GM12878 (cell line): ENCODE measurements at regions not wholly inside any gene's neighbourhood (a gene's known extent, or its start where the extent isn't known, plus 50 kb on each side); places are given as distances from the start of the nearest gene placed in this dataset.

Experiments used
- BCL11A ChIP-seq: IDR thresholded peaks from 2 replicates; pipeline ENCODE4 v1.6.1; 2011; ENCODE audit warnings: low read depth, low read length
- BRCA1 ChIP-seq: IDR thresholded peaks from 2 replicates; pipeline ENCODE4 v1.6.1; 2011; ENCODE audit warnings: low read depth, low read length, improper control_type of control experiment
- CHD4 ChIP-seq: fragments of 200-600 bp; sonication (generic); IDR thresholded peaks from 2 replicates; pipeline ENCODE4 v1.6.1; 2016; ENCODE audit warnings: mild to moderate bottlenecking
- CREM ChIP-seq: IDR thresholded peaks from 2 replicates; pipeline ENCODE4 v1.6.1; 2014; ENCODE audit warnings: antibody characterized with exemption, low read depth
- DPF2 ChIP-seq: fragments of 450-650 bp; IDR thresholded peaks from 2 replicates; pipeline ENCODE4 v1.6.1; 2017; ENCODE audit warnings: mild to moderate bottlenecking
- ELK1 ChIP-seq: IDR thresholded peaks from 2 replicates; pipeline ENCODE4 v1.6.1; 2012; ENCODE audit warnings: low read depth, low read length, improper control_type of control experiment
- FOXM1 ChIP-seq: IDR thresholded peaks from 2 replicates; pipeline ENCODE4 v1.6.1; 2012; ENCODE audit warnings: low read depth, mild to moderate bottlenecking, inconsistent platforms, low read length, moderate library complexity
- KDM1A ChIP-seq: fragments of 200-600 bp; sonication (generic); IDR thresholded peaks from 2 replicates; pipeline ENCODE4 v1.6.1; 2016; ENCODE audit warnings: borderline replicate concordance
- MYB ChIP-seq: fragments of 150-350 bp; IDR thresholded peaks from 2 replicates; pipeline ENCODE4 v1.6.1; 2014; ENCODE audit warnings: mild to moderate bottlenecking, low read depth, low read length, borderline replicate concordance
- NFIC ChIP-seq: IDR thresholded peaks from 2 replicates; pipeline ENCODE4 v1.6.1; 2012; ENCODE audit warnings: low read depth, mild to moderate bottlenecking, inconsistent platforms, low read length, moderate library complexity
- NFXL1 ChIP-seq: fragments of 450-650 bp; IDR thresholded peaks from 2 replicates; pipeline ENCODE4 v1.6.1; 2017; ENCODE audit warnings: antibody characterized with exemption, mild to moderate bottlenecking, borderline replicate concordance
- POLR2AphosphoS5 ChIP-seq: IDR thresholded peaks from 2 replicates; pipeline ENCODE4 v1.6.1; 2011; ENCODE audit warnings: mild to moderate bottlenecking, low read length, inconsistent platforms
- RCOR1 ChIP-seq: conservative IDR thresholded peaks from 2 replicates; pipeline ENCODE4 v1.6.1; 2012; ENCODE audit warnings: low read depth, low read length, improper control_type of control experiment
- USF2 ChIP-seq: IDR thresholded peaks from 2 replicates; pipeline ENCODE4 v1.6.1; 2011; ENCODE audit warnings: low read depth, low read length, improper control_type of control experiment, borderline replicate concordance
- ZNF207 ChIP-seq: fragments of 450-650 bp; IDR thresholded peaks from 2 replicates; pipeline ENCODE4 v1.6.1; 2014; ENCODE audit warnings: antibody characterized with exemption, mild to moderate bottlenecking, borderline replicate concordance
- TF ChIP-seq, protein P1 (sequence below): IDR thresholded peaks from 2 replicates; pipeline ENCODE4 v1.6.1; 2012; ENCODE audit warnings: improper control_type of control experiment, low read depth, low read length; ENCODE audit not compliant: insufficient replicate concordance
- TF ChIP-seq, protein P2 (sequence below): fragments of 450-650 bp; IDR thresholded peaks from 2 replicates; pipeline ENCODE4 v1.6.1; 2017; ENCODE audit warnings: mild to moderate bottlenecking, moderate library complexity

- TF ChIP-seq, protein P1, sequence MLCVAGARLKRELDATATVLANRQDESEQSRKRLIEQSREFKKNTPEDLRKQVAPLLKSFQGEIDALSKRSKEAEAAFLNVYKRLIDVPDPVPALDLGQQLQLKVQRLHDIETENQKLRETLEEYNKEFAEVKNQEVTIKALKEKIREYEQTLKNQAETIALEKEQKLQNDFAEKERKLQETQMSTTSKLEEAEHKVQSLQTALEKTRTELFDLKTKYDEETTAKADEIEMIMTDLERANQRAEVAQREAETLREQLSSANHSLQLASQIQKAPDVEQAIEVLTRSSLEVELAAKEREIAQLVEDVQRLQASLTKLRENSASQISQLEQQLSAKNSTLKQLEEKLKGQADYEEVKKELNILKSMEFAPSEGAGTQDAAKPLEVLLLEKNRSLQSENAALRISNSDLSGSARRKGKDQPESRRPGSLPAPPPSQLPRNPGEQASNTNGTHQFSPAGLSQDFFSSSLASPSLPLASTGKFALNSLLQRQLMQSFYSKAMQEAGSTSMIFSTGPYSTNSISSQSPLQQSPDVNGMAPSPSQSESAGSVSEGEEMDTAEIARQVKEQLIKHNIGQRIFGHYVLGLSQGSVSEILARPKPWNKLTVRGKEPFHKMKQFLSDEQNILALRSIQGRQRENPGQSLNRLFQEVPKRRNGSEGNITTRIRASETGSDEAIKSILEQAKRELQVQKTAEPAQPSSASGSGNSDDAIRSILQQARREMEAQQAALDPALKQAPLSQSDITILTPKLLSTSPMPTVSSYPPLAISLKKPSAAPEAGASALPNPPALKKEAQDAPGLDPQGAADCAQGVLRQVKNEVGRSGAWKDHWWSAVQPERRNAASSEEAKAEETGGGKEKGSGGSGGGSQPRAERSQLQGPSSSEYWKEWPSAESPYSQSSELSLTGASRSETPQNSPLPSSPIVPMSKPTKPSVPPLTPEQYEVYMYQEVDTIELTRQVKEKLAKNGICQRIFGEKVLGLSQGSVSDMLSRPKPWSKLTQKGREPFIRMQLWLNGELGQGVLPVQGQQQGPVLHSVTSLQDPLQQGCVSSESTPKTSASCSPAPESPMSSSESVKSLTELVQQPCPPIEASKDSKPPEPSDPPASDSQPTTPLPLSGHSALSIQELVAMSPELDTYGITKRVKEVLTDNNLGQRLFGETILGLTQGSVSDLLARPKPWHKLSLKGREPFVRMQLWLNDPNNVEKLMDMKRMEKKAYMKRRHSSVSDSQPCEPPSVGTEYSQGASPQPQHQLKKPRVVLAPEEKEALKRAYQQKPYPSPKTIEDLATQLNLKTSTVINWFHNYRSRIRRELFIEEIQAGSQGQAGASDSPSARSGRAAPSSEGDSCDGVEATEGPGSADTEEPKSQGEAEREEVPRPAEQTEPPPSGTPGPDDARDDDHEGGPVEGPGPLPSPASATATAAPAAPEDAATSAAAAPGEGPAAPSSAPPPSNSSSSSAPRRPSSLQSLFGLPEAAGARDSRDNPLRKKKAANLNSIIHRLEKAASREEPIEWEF: no peak
- TF ChIP-seq KDM1A: no peak
- TF ChIP-seq, protein P2, sequence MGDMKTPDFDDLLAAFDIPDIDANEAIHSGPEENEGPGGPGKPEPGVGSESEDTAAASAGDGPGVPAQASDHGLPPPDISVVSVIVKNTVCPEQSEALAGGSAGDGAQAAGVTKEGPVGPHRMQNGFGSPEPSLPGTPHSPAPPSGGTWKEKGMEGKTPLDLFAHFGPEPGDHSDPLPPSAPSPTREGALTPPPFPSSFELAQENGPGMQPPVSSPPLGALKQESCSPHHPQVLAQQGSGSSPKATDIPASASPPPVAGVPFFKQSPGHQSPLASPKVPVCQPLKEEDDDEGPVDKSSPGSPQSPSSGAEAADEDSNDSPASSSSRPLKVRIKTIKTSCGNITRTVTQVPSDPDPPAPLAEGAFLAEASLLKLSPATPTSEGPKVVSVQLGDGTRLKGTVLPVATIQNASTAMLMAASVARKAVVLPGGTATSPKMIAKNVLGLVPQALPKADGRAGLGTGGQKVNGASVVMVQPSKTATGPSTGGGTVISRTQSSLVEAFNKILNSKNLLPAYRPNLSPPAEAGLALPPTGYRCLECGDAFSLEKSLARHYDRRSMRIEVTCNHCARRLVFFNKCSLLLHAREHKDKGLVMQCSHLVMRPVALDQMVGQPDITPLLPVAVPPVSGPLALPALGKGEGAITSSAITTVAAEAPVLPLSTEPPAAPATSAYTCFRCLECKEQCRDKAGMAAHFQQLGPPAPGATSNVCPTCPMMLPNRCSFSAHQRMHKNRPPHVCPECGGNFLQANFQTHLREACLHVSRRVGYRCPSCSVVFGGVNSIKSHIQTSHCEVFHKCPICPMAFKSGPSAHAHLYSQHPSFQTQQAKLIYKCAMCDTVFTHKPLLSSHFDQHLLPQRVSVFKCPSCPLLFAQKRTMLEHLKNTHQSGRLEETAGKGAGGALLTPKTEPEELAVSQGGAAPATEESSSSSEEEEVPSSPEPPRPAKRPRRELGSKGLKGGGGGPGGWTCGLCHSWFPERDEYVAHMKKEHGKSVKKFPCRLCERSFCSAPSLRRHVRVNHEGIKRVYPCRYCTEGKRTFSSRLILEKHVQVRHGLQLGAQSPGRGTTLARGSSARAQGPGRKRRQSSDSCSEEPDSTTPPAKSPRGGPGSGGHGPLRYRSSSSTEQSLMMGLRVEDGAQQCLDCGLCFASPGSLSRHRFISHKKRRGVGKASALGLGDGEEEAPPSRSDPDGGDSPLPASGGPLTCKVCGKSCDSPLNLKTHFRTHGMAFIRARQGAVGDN: peak; percentile 33
- TF ChIP-seq BCL11A: no peak
- no peak for TF ChIP-seq NFIC
- no peak for TF ChIP-seq ELK1
- TF ChIP-seq FOXM1: no peak
- TF ChIP-seq CREM: peak; percentile 92
- no peak for TF ChIP-seq RCOR1
- no peak for TF ChIP-seq NFXL1
- peak; percentile 95 for TF ChIP-seq POLR2AphosphoS5
- TF ChIP-seq USF2: no peak; the same call in 1 of the 2 replicates
- TF ChIP-seq MYB: no peak
- no peak for TF ChIP-seq CHD4
- no peak for TF ChIP-seq BRCA1
- peak; percentile 59 for TF ChIP-seq DPF2
- no peak for TF ChIP-seq ZNF207
Measured at GRCh38 chr7:67302113-67303039, 305.7 kb downstream of the TYW1 start (continued).
